ENCODE measurements at regions not wholly inside any gene's neighbourhood (a gene's known extent, or its start where the extent isn't known, plus 50 kb on each side); places are given as distances from the start of the nearest gene placed in this dataset.

DNA sequence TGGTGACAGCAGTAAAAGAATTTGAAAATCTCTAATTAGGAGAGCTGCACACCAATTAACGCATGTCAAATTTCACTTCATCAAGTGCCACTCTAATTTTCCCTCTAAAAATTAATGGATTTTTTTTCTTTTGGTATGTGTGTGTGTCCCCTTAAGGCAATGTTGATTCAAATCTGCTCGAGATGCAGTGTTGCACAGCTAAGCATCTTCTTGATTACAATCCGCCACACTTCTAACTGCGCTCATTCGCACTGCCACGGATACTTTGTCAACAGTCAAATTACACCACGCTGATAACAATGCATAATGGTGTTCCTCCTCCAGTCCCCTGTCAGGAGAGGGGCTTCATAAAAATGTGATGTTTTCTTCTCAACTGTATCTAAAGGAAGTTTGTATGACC, 261.4 kb downstream of the MEIS1 start:
- TF ChIP-seq KLF10 (tag by site-specific recombination; IDR thresholded peaks at IDR 0.05) (no peak), REPIN1 (tag by site-specific recombination; IDR thresholded peaks at IDR 0.05; ENCODE audit: low read depth) (no peak), ZNF660 (tag by site-specific recombination; IDR thresholded peaks at IDR 0.05) (no peak), ZNF10 (tag by site-specific recombination; IDR thresholded peaks at IDR 0.05) (no peak)
- TF ChIP-seq, protein P1, sequence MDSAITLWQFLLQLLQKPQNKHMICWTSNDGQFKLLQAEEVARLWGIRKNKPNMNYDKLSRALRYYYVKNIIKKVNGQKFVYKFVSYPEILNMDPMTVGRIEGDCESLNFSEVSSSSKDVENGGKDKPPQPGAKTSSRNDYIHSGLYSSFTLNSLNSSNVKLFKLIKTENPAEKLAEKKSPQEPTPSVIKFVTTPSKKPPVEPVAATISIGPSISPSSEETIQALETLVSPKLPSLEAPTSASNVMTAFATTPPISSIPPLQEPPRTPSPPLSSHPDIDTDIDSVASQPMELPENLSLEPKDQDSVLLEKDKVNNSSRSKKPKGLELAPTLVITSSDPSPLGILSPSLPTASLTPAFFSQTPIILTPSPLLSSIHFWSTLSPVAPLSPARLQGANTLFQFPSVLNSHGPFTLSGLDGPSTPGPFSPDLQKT (IDR thresholded peaks at IDR 0.05; ENCODE audit: borderline replicate concordance, low read depth, low read length): no peak
- TF ChIP-seq, protein P2, sequence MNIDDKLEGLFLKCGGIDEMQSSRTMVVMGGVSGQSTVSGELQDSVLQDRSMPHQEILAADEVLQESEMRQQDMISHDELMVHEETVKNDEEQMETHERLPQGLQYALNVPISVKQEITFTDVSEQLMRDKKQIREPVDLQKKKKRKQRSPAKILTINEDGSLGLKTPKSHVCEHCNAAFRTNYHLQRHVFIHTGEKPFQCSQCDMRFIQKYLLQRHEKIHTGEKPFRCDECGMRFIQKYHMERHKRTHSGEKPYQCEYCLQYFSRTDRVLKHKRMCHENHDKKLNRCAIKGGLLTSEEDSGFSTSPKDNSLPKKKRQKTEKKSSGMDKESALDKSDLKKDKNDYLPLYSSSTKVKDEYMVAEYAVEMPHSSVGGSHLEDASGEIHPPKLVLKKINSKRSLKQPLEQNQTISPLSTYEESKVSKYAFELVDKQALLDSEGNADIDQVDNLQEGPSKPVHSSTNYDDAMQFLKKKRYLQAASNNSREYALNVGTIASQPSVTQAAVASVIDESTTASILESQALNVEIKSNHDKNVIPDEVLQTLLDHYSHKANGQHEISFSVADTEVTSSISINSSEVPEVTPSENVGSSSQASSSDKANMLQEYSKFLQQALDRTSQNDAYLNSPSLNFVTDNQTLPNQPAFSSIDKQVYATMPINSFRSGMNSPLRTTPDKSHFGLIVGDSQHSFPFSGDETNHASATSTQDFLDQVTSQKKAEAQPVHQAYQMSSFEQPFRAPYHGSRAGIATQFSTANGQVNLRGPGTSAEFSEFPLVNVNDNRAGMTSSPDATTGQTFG (tag by site-specific recombination; IDR thresholded peaks at IDR 0.05; ENCODE audit: borderline replicate concordance): no peak
- TF ChIP-seq, protein P3, sequence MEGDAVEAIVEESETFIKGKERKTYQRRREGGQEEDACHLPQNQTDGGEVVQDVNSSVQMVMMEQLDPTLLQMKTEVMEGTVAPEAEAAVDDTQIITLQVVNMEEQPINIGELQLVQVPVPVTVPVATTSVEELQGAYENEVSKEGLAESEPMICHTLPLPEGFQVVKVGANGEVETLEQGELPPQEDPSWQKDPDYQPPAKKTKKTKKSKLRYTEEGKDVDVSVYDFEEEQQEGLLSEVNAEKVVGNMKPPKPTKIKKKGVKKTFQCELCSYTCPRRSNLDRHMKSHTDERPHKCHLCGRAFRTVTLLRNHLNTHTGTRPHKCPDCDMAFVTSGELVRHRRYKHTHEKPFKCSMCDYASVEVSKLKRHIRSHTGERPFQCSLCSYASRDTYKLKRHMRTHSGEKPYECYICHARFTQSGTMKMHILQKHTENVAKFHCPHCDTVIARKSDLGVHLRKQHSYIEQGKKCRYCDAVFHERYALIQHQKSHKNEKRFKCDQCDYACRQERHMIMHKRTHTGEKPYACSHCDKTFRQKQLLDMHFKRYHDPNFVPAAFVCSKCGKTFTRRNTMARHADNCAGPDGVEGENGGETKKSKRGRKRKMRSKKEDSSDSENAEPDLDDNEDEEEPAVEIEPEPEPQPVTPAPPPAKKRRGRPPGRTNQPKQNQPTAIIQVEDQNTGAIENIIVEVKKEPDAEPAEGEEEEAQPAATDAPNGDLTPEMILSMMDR (tag by site-specific recombination; IDR thresholded peaks at IDR 0.05): no peak
- TF ChIP-seq, protein P4, sequence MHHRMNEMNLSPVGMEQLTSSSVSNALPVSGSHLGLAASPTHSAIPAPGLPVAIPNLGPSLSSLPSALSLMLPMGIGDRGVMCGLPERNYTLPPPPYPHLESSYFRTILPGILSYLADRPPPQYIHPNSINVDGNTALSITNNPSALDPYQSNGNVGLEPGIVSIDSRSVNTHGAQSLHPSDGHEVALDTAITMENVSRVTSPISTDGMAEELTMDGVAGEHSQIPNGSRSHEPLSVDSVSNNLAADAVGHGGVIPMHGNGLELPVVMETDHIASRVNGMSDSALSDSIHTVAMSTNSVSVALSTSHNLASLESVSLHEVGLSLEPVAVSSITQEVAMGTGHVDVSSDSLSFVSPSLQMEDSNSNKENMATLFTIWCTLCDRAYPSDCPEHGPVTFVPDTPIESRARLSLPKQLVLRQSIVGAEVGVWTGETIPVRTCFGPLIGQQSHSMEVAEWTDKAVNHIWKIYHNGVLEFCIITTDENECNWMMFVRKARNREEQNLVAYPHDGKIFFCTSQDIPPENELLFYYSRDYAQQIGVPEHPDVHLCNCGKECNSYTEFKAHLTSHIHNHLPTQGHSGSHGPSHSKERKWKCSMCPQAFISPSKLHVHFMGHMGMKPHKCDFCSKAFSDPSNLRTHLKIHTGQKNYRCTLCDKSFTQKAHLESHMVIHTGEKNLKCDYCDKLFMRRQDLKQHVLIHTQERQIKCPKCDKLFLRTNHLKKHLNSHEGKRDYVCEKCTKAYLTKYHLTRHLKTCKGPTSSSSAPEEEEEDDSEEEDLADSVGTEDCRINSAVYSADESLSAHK (tag by site-specific recombination; IDR thresholded peaks at IDR 0.05): no peak
- TF ChIP-seq, protein P5, sequence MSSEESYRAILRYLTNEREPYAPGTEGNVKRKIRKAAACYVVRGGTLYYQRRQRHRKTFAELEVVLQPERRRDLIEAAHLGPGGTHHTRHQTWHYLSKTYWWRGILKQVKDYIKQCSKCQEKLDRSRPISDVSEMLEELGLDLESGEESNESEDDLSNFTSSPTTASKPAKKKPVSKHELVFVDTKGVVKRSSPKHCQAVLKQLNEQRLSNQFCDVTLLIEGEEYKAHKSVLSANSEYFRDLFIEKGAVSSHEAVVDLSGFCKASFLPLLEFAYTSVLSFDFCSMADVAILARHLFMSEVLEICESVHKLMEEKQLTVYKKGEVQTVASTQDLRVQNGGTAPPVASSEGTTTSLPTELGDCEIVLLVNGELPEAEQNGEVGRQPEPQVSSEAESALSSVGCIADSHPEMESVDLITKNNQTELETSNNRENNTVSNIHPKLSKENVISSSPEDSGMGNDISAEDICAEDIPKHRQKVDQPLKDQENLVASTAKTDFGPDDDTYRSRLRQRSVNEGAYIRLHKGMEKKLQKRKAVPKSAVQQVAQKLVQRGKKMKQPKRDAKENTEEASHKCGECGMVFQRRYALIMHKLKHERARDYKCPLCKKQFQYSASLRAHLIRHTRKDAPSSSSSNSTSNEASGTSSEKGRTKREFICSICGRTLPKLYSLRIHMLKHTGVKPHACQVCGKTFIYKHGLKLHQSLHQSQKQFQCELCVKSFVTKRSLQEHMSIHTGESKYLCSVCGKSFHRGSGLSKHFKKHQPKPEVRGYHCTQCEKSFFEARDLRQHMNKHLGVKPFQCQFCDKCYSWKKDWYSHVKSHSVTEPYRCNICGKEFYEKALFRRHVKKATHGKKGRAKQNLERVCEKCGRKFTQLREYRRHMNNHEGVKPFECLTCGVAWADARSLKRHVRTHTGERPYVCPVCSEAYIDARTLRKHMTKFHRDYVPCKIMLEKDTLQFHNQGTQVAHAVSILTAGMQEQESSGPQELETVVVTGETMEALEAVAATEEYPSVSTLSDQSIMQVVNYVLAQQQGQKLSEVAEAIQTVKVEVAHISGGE (tag by site-specific recombination; conservative IDR thresholded peaks at IDR 0.05; ENCODE audit: low read depth): no peak
